GM04503 (cell line): ENCODE measurements at regions not wholly inside any gene's neighbourhood (a gene's known extent, or its start where the extent isn't known, plus 50 kb on each side); places are given as distances from the start of the nearest gene placed in this dataset.
"Not testable (repeated sequence)": the region's sequence is repeated elsewhere in the genome, so short reads cannot be mapped to it uniquely, and the experiment has no call there.

Source experiments
- DNase-seq: peaks from one replicate; pipeline ENCODE4 v3.0.0-alpha.2; 2012; ENCODE audit warnings: low read depth

DNA sequence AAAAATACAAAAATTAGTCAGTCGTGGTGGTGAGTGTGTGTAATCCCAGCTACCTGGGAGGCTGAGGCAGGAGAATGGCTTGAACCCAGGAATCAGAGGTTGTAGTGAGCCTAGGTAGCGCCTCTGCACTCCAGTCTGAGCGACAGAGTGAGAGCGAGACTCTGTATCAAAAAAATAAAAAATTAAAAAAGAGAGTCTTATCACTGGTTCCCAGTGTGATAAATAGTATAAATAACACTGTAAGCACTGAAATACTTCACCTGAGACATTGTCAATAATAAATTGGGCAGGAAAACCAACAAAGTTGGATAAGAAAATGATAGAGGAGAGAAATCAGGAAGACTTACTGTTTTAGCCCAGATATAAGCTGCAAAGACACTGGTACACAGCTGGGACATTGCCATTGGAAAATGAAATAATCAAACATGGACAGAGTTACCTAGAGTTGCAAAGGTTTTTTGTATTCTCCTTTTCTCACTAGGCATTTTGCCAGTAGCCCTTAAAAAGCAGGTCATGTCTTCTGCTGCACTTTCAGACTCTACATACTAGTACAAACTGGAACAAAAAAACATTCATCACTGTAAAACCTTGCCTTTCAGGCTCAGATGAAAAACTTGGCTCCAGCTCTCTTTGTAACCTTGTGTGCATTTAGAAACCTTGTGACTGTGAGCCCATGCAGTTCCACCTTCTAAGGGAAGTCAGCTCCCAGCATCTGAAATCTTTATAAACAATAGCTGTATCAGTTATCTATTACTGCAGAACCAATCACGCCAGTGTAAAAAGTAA is 55.0 kb upstream of the PPP1R2C start:
- no peak for DNase-seq

DNA sequence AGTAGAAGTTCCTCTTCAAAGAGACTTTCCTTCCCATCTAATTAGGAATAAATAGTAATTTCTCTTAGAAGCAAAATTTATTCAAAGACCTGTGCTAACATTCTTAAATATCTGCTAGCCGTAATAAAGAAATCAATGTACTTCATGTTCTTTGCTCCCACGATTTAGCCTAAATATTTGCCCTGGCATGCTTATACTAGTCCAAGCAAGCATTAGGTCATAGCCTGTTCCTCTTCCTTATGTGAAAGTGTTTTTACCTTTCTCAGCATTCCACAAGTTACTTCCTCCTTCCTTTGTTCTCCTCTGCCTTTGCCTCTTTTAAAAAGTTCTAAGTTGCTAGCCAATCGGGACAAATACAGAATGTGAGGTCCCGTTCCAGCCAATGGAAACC is 55.6 kb upstream of the PPP1R2C start:
- not testable (repeated sequence) for DNase-seq

DNA sequence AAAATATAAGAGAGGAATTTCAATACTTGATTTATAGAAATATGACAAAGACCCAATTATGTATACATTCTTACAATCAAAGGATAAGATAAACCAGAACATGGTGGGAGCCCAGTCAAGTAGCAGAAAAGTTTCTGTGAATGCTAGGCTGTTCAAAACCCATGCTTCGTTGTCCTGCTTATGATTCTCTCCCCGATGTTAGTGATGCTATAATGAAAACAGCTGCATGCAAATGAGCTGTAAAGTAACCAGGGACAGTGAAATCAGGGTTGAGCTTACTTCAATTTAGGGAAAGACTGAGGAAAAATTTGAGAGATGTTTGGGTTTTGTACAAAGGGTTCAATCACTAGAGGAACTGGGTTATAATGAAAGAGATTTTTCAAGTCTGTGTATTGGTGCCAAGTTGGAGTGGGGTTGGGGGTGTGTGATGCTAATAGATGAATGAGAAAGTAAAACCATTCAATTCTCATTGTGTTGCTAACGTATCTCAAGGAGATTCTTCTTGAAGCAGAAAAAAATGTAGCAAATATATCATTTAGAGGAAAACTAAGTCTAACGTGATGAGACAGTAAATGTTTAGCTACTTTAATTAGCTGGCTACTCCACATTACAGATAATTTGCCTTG is 59.3 kb upstream of the PPP1R2C start:
- no peak for DNase-seq

DNA sequence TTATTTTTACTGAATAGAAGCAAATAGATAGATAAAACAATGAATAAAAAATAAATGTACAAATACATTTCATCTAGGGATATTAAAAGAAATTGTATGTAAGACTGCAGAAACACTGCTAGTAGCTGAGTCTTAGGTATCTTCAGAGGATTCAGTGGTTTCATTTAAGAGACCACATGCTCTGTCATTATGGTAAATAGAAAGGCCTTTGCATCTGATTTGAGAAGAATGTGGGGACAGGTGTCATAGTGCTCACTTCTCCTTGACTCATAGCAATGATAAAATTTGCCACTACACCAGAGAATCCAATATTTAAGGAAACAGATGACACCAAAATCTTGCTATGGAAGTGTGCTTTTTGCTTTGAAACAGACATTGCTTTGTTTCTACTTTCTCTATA is 59.8 kb upstream of the PPP1R2C start:
- DNase-seq = no peak

DNA sequence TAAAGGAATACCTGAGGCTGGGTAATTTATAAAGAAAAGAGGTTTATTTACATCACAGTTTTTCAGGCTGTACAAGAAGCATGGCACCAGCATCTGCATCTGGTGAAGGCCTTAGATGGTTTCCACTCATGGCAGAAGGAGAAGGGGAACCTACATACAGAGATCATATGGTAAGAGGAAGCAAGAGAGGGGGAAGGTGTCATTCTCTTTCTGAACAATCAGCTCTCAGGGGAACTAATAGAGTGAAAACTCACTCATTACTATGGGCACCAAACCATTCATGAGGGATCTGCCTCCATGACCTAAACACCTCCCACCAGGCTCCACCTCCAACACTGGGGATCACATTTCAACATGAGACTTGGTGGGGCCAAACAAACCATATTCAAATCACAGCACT is 61.7 kb upstream of the PPP1R2C start:
- DNase-seq = no peak

DNA sequence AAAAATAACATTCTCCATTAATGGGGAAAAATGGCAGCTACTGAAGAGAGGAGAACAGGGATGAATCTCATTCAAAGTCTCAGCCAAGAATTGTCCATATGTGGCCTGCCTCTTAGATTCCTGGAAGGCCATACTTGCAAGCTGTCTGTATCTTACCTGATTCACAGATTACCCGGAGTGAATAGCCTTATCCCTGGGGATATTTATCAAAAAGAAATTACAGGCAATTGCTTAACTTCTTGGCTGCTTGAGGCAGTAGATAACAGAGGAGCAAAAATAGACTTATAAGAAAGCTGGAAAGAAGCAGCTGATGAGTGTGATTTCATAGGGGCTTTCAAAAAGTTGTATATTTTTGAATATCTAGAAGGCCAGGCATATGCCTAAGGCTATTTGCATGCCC is 68.8 kb upstream of the PPP1R2C start:
- no peak for DNase-seq

DNA sequence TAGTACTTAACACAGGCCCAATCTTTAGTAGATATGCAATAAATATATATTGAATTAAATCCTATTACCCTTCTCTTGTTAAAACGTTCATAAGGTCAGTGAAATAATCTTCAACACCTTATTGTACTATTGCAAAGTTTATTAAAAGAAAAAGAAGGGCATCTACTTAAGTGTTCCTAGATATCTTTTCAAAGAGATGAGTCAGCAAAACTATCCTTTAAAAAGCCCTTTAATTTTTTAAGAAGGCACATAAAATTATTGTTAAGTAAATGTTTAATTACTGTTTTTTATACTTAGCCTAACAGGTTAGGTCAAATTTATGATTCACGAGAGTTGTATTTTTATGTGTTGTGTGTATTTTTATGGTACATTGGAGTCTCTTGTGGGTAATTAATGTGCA is 77.3 kb upstream of the PPP1R2C start:
- no peak for DNase-seq

DNA sequence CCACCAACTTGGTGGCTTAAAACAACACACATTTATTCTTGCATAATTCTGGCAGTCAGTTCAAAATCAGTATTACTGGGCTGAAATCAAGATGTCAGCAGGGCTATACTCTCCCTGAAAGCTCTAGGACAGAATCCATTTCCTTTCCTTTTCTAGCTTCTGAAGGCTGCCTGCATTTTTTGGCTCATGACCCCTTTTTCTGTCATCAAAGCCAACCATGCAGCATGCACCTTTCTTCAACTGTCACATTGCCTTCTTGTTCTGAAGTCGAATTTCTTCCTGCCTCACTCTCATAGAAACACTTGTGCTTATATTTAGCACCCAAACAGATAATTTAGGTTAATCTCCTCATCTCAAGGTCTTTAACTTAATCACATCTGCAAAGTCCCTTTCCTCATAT is 79.8 kb upstream of the PPP1R2C start:
- no peak for DNase-seq

DNA sequence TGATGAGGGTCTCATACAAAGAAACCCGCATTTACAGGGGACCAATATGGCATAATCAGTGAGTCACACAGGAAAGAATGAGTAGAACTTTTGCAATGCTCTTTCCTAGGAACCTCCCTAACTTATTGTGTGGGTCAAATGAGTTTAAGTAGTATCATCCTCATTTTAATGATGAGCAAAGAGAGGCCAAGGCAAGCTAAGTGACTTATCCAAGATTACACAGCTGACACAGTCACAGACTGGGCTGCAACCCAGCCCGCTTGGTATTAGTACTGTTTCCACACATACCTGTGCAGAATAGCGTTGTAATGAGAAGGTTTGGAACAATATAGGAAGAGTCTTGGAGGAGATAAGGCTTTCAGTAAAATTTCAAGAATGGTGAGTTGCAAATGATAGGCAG is 91.0 kb upstream of the PPP1R2C start:
- no peak for DNase-seq

DNA sequence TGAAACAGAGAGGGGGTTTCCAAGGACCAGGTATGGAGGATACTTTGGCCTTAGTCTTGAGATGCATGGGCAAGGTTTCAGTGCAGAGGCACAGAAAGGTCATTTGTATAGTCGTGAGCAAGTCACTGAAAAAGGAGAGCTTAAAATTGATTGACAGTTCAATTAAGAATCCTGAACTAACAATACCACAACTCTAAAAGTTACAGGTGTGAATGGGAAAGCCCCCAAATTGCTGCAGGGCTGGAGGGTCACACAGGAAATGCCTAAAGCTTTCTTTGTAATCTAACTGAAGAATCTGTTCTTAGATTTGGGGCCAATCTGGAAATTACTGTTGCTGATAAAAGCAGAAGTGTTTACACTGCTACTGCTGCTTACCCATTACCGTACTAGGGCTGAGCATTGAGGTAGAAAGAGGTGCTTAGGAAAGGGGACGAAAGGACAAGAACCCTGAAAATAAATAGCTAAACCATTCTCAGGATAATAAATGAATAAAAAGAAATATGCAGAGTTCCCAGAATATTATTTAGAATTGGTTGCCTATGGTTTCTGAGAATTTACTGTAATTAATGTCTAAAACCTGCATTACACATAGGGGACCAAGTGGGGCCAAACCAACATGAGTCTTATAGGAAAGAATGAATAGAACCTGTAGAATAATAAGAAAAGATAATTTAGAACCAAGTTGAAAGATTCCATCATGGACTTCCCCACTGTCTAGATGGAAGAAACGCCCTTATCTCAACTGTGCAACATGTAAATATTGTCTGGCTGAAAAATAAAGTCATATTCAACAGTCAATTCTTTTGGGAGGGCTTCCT is 91.9 kb upstream of the PPP1R2C start:
- DNase-seq = no peak

DNA sequence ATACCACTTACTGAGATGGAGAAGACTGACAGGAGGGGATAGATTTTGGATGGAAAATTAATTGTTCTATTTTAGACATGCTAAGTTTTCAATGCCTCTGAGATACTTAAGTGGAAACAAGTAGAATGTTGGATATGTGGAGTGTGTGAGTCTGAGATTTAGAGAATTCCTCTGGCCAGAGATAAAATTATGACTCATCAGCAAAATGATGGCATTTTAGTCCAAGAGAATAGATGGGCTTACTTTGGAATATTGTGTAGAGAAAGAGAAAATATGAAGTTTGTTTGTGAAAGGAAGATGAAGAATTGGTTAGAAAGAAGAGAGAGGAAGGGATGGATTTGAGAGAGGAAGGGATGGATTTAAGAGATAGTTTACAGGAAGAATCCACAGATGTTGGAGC is 108.6 kb upstream of the PPP1R2C start:
- DNase-seq = no peak

DNA sequence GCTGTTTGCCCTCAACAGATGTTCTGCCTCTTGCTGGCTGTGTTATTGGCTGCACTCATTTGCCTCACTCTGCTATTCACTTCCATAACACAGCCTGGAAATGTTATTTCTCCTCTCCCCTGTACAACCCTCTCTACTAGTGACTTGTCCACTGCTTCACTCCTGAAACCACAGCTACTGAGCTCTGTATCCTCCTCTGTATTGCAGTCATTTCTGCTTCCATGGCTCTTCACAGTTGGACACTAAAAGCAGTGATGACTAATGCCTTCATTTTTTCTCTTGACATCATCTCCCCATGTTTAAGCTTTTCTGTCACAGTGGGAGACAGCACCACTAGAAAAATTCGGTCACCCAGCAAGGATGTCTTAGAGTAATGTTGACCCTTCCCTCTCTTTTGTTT is 123.0 kb upstream of the PPP1R2C start:
- no peak for DNase-seq

DNA sequence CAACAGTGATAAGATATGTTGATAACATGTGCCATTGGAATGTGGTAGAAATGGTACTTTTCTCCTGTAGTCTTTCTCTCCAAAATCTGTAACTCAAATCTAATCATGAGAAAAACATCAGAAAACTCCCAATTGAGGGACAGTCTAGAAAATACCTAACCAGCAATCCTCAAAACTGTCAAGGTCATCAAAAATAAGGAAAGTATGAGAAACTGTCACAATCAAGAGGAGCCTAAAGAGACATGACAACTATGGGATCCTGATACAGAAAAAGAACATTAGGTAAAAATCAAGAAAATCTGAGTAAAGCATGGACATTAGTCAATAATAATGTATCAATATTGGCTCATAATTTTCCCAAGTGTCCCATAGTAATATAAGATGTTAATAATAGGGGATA is 124.5 kb upstream of the PPP1R2C start:
- DNase-seq = no peak

DNA sequence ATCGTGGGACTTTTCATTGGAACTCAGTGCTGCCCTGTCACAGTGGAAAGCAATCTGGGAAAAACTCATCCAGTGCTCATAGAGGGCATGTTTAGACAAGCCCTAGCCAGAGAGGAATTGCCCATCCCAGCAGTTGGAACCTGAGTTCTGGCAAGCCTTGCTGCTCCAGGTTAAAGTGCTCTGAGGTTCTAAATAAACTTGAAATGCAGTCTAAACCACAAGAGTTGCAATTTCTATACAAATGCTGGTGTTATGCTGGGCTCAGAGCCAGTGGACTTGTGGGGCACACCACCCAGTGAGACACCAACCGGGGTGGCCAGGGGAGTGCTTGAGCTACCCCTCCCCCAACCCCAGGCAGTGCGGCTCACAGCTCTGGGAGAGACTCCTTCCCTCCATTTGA is 142.8 kb upstream of the PPP1R2C start:
- no peak for DNase-seq

DNA sequence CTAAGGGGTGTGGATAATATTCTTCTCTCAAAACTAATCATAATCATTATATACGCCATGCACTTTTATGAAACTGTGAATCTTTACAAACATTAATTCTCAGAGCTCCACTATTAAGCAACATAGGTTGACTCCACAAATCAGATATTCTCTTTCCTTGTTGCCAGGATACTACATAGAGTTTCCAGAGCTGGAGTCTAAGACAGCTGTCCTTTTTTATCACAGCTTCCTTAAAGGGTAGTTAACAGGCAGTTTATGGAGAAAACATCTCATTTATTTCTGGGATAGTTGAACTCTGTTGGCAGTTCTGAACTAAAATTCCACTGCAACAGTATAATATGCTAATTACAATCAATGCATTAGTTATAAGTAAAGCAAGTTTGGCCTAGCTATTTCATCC is 152.1 kb upstream of the PPP1R2C start:
- no peak for DNase-seq

DNA sequence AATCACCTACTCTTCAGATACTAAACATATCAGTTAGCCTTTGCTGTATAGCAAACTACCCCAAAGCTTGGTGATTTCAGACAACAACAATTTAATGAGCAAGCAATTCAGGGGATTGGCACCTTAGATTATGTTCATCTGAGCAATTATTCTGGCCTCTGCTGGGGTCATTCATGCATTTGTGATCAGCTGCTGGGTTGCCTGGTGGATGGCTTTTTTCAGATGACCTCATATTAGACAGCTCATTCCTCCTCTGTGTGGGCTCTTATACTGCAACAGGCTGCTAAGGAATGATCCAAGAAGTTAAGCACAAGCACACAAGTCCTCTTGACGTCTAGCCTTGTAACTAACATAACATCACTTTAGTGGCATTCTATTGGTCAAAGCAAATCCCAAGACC is 153.0 kb upstream of the PPP1R2C start:
- DNase-seq = no peak

DNA sequence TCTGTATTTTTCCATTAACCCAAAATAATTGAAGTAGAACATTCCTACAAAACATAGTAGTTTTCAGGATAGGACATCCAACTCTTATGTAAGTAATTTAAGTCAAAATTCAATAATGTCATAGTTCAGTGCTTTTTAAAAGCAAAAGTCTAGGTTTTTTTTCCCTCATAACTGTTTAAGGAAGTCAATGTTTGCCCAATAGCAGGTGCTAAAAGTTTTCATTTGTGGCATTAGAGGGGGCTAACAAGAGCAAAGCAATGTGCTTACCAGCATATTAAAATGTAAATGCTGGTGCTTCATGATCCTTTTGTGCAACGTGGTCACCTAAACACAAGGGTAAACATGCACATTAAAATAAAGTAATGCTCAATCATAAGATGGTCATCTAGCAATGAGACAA is 155.2 kb upstream of the PPP1R2C start:
- no peak for DNase-seq

DNA sequence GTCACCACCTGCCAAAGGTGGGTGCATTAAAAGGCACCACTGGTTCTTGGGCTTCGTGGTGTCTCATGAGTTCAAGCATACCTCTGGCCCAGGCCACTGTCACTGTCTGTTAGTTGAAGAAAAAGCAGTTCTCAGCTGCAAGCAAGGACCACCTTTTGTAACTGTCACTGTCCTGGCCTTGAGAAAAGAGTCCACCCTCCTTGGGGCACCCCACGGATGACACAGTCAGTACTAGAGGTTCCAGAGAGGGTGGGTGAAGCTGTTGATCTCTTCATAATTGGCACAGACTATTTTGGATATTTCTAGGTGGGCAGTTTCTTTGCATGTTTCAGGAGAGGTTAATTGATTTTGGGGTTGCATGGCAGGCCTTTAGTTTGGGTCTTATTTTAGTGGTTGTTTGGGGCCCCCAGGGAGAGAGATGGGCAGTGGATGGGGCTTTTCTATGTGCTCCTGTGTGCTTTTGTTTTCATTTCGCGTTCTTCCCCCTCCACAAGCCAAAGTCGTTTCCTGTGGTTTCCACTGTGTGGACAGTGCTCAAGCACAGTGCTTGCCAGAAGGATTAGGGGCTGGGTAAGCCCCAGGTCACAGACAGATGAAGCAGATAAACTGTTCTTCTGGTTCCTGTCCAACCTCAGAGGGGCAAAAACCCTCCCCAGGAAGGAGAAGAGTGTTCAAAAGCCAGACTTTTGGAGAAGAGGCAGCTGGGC is 156.2 kb upstream of the PPP1R2C start:
- no peak for DNase-seq

DNA sequence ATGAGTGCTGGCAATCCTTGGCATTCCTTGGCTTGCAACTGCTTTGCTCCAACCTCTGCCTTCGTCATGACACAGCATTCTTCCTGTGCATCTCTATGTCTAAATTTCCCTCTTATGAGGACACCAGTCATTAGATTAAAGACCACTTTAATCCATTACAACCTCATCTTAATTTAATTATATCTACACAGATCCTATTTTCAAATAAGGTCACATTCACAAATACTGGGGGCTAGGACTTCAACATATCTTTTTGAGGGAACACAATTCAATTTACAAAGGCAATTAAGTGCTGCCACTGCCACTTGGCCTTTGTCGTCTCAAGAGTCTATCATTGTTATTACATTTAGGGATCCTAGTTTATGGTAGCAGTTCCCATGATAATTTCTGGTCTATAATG is 163.7 kb upstream of the PPP1R2C start:
- no peak for DNase-seq

DNA sequence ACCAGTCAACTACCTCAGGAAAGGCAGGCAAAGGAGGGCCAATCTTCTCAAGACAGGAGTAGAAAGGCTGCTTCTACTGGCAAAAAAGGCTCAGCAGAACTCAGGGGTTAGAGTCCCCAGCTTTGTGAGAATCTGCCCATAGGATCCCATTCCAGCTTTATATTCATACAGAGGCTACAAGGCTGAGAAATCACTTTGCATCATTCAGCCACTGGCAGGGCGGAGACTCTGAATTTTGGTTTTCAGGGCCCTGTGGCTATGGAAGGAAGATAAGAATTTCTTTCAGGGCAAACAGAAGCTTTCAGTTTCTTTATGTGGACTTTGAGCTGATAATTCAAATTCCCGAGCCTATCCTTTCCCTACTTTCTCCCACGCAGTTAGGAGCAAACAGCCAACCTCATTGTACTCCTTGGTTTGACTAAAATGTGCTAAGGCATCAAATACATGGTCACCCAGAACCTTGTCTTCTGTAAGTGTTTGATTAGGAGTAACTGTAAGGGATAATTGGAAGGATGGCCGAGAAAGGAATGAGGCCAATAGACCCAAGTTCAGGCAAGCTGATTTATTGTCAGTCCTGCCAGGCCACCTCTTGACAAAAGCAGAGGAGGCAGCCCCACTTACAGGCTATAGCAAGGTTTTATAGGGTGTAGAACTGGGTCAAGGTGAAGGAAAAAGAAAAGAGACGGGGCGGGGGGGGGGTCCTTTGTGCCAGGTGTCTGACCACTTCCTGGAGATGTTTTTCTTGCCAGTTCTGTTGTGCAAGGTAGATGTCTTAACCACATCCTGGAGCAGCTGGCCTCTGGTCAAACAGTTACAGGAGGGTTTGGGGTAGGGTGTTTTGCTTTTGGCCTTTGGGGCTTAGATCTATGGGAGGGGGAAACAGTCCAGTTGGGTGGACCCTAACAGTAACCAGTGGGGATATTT is 165.3 kb upstream of the PPP1R2C start:
- no peak for DNase-seq

DNA sequence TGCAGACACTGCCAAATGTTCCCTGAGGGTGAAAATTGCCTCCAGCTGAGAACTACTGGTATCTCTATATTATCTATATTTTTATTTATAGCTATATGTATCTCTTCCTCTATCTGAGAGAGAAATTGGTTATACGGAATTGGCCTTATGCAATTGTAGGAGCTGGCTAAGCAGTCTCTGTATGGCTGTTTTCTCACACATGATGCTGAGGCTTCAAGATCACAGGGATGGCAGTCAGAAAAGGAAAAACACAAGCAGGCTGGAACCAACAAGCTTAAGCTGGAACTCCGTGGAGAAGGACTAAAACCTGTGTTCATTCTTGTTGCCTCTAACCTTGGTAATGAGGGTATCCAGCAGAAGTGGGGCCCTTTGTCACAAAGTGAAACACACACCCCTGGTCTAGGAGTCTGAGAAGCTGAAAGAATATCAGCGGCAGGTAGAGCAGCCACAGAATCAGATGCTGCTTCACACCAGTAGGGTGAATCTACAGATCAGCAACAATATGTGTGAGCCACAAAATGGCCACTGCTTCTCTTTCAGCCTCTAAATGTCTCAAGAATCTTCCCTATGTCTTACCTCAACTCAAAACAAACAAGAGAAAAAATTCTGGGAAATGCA is 166.5 kb upstream of the PPP1R2C start:
- no peak for DNase-seq
